NB4 (cell line): ENCODE measurements at regions not wholly inside any gene's neighbourhood (a gene's known extent, or its start where the extent isn't known, plus 50 kb on each side); places are given as distances from the start of the nearest gene placed in this dataset.

Experiments
- DNase-seq: peaks from one replicate; pipeline ENCODE4 v3.0.0; 2010; ENCODE audit warnings: low read depth
- H3K4me3 ChIP-seq: one replicate; pipeline ENCODE4 v1.5.1; 2011; ENCODE audit warnings: mild to moderate bottlenecking, low read depth, low read length, moderate library complexity
- CTCF ChIP-seq: IDR thresholded peaks from one replicate; pipeline ENCODE4 v1.5.1; 2012; ENCODE audit warnings: low read depth, low read length
- MAX ChIP-seq: IDR thresholded peaks from 2 replicates; pipeline ENCODE4 v1.6.1; 2011; ENCODE audit warnings: low read depth, low read length
- MYC ChIP-seq: IDR thresholded peaks from 2 replicates; pipeline ENCODE4 v1.6.1; 2011; ENCODE audit warnings: low read depth, low read length
- POLR2A ChIP-seq: IDR thresholded peaks from 2 replicates; pipeline ENCODE4 v1.6.1; 2011; ENCODE audit warnings: mild to moderate bottlenecking; ENCODE audit not compliant: insufficient read length; ENCODE audit errors: extremely low read depth

- H3K4me3 ChIP-seq = no peak overlapping the region
- DNase-seq = no peak
- TF ChIP-seq CTCF (no peak), MYC (no peak), POLR2A (no peak), MAX (no peak)
Observed at GRCh38 chr5:160929360-160929759, 77.3 kb upstream of the ATP10B start.

GRCh38 chr5:160926428-160926827 is 74.4 kb upstream of the ATP10B start:
- no peak overlapping the region for H3K4me3 ChIP-seq
- DNase-seq = peak; percentile 4
- TF ChIP-seq MAX (no peak), MYC (no peak), CTCF (no peak)

- no peak overlapping the region for H3K4me3 ChIP-seq
- DNase-seq = no peak
- TF ChIP-seq POLR2A (no peak), CTCF (no peak)
Observed at GRCh38 chr5:160925281-160925680, 73.3 kb upstream of the ATP10B start.

GRCh38 chr5:160923936-160924710 is 72.1 kb upstream of the ATP10B start:
- TF ChIP-seq POLR2A = no peak
- no peak for TF ChIP-seq MYC
- no peak for TF ChIP-seq MAX
- TF ChIP-seq CTCF = no peak
- no peak for DNase-seq

GRCh38 chr5:160923411-160923810 is 71.4 kb upstream of the ATP10B start:
- H3K4me3 ChIP-seq = no peak overlapping the region
- TF ChIP-seq CTCF (no peak), POLR2A (no peak), MAX (no peak), MYC (no peak)
- no peak for DNase-seq

More at GRCh38 chr5:160923936-160924710, 72.1 kb upstream of the ATP10B start:
- H3K4me3 ChIP-seq = no peak overlapping the region

GRCh38 chr5:160922311-160922710 is 70.3 kb upstream of the ATP10B start:
- no peak overlapping the region for H3K4me3 ChIP-seq
- no peak for DNase-seq
- no peak for TF ChIP-seq CTCF
- no peak for TF ChIP-seq MAX
- TF ChIP-seq MYC = no peak
- TF ChIP-seq POLR2A = no peak
